CD4-positive, alpha-beta T cell treated with Interleukin-6 for 4 hours (primary cell): ENCODE measurements at regions not wholly inside any gene's neighbourhood (a gene's known extent, or its start where the extent isn't known, plus 50 kb on each side); places are given as distances from the start of the nearest gene placed in this dataset.

Experiments
- DNase-seq: peaks from one replicate; pipeline ENCODE4 v3.0.0-alpha.2; 2020; ENCODE audit warnings: mixed read lengths

DNA sequence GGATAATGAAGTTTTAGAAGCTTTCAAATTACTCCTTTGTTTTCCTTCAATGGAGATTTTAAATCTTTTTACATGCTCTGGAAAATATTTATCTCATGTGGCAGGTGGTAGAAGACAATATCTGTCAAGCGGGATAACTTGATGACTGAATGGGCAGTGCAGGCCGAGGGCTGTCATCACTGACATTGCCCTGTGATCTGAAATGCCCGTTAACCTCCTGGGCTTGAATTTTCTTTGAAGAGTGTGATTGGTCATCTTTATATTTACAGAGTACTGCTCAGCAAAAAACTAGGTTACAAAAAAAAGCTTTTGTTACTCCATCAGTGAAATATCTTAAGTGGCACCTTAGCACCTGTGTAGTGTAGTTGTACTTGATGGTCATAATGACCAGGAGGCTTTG is 147.5 kb downstream of the GATB start:
- DNase-seq = no peak

- no peak for DNase-seq
Observed at GRCh38 chr4:151614561-151614960, 146.2 kb downstream of the GATB start.

- DNase-seq = no peak
Observed at GRCh38 chr4:151618858-151619257, 141.9 kb downstream of the GATB start.

- DNase-seq = no peak
Observed at GRCh38 chr4:151620066-151620465, 140.7 kb downstream of the GATB start.
